Smooth muscle cell (in vitro differentiated cells): ENCODE measurements at regions not wholly inside any gene's neighbourhood (a gene's known extent, or its start where the extent isn't known, plus 50 kb on each side); places are given as distances from the start of the nearest gene placed in this dataset.

Experiments used
- DNase-seq: peaks from one replicate; lab custom pipeline; 2025; ENCODE audit not compliant: unreplicated experiment; lab: John Stamatoyannopoulos, UW
- H2AFZ ChIP-seq: fragments of 200-600 bp; sonication (generic); 2 replicates; pipeline ENCODE4 v1.6.0; 2016; ENCODE audit warnings: antibody characterized with exemption, low read depth, mild to moderate bottlenecking
- H3F3A ChIP-seq: fragments of 200-600 bp; sonication (generic); 2 replicates; pipeline ENCODE4 v1.6.0; 2017; ENCODE audit warnings: antibody characterized with exemption, low read depth
- H3K27ac ChIP-seq: fragments of 200-600 bp; sonication (generic); 2 replicates; pipeline ENCODE4 v1.5.1; 2016; ENCODE audit warnings: low read depth, mild to moderate bottlenecking
- H3K27me3 ChIP-seq: fragments of 200-600 bp; sonication (generic); 2 replicates; pipeline ENCODE4 v1.6.1; 2016; ENCODE audit warnings: low read depth, mild to moderate bottlenecking
- H3K36me3 ChIP-seq: fragments of 200-600 bp; sonication (generic); 2 replicates; pipeline ENCODE4 v1.5.1; 2016; ENCODE audit warnings: low read depth
- H3K4me1 ChIP-seq: fragments of 200-600 bp; sonication (generic); 2 replicates; pipeline ENCODE4 v1.5.1; 2016; ENCODE audit warnings: low read depth
- H3K4me2 ChIP-seq: fragments of 200-600 bp; sonication (generic); 2 replicates; pipeline ENCODE4 v1.6.0; 2016; ENCODE audit warnings: mild to moderate bottlenecking
- H3K4me3 ChIP-seq: fragments of 200-600 bp; sonication (generic); 2 replicates; pipeline ENCODE4 v1.5.1; 2016; ENCODE audit warnings: mild to moderate bottlenecking
- H3K79me2 ChIP-seq: fragments of 200-600 bp; sonication (generic); 2 replicates; pipeline ENCODE4 v1.6.0; 2016; ENCODE audit warnings: low read depth, mild to moderate bottlenecking
- H3K9ac ChIP-seq: fragments of 200-600 bp; sonication (generic); 2 replicates; pipeline ENCODE4 v1.6.0; 2016; ENCODE audit warnings: low read depth
- H3K9me3 ChIP-seq: fragments of 200-600 bp; sonication (generic); replicated peaks from 2 replicates; pipeline ENCODE4 v1.5.1; 2016; ENCODE audit warnings: low read depth
- H4K20me1 ChIP-seq: fragments of 200-600 bp; sonication (generic); 2 replicates; pipeline ENCODE4 v1.6.0; 2016; ENCODE audit warnings: low read depth
- WGBS: methylation state at CpG from one replicate; pipeline ENCODE4 v1.1.7; 2016; ENCODE audit warnings: low lambda C conversion rate; 5-methylcytosine and 5-hydroxymethylcytosine counted together
- TF ChIP-seq, protein P1 (sequence below): fragments of 200-600 bp; sonication (generic); IDR thresholded peaks from 2 replicates; pipeline ENCODE4 v1.5.1; 2017; ENCODE audit warnings: borderline replicate concordance, mild to moderate bottlenecking, antibody characterized with exemption; ENCODE audit not compliant: insufficient read depth, poor library complexity, severe bottlenecking

DNA sequence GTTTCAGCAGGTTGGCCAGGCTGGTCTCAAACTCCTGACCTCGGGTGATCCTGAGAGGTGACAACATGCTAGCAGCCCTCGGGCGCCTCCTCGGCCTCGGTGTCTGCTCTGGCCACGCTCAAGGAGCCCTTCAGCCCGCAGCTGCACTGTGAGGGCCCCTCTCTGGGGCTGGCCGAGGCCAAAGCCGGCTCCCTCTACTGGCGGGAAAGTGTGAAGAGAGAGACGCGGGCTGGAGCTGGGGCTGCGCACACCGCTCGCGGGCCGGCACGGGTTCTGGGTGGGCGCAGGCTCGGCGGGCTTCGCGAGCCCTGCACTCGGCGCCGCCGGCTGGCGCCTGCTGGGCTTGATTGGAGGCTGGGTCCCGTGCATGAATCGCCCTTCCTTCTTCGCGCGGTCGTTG, 80.8 kb upstream of the RBM24 start:
- H3F3A ChIP-seq: no peaks in the 10 kb centered on the region
- TF ChIP-seq, protein P1, sequence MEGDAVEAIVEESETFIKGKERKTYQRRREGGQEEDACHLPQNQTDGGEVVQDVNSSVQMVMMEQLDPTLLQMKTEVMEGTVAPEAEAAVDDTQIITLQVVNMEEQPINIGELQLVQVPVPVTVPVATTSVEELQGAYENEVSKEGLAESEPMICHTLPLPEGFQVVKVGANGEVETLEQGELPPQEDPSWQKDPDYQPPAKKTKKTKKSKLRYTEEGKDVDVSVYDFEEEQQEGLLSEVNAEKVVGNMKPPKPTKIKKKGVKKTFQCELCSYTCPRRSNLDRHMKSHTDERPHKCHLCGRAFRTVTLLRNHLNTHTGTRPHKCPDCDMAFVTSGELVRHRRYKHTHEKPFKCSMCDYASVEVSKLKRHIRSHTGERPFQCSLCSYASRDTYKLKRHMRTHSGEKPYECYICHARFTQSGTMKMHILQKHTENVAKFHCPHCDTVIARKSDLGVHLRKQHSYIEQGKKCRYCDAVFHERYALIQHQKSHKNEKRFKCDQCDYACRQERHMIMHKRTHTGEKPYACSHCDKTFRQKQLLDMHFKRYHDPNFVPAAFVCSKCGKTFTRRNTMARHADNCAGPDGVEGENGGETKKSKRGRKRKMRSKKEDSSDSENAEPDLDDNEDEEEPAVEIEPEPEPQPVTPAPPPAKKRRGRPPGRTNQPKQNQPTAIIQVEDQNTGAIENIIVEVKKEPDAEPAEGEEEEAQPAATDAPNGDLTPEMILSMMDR: peak; percentile 38
- no peaks in the 10 kb centered on the region for H3K4me1 ChIP-seq
- H4K20me1 ChIP-seq: no peaks in the 10 kb centered on the region
- H3K9me3 ChIP-seq: no peaks in the 10 kb centered on the region
- no peaks in the 10 kb centered on the region for H3K36me3 ChIP-seq
- H3K27ac ChIP-seq: no peak overlapping the region
- H3K9ac ChIP-seq: no peak overlapping the region
- H3K4me2 ChIP-seq: no peak overlapping the region
- H3K79me2 ChIP-seq: no peaks in the 10 kb centered on the region
- no peak for DNase-seq
- 19% methylated on average over 34 of the region's 34 CpGs for WGBS
- no peak overlapping the region for H3K4me3 ChIP-seq
- no peaks in the 10 kb centered on the region for H3K27me3 ChIP-seq
- H2AFZ ChIP-seq: no peak overlapping the region

- Histone ChIP-seq H3K27ac (no peak overlapping the region), H4K20me1 (no peaks in the 10 kb centered on the region), H3K79me2 (no peaks in the 10 kb centered on the region), H3K36me3 (no peaks in the 10 kb centered on the region), H3K9ac (no peak overlapping the region), H3K27me3 (no peaks in the 10 kb centered on the region), H2AFZ (no peak overlapping the region), H3K4me3 (no peak overlapping the region), H3K4me2 (no peak overlapping the region), H3F3A (no peaks in the 10 kb centered on the region), H3K9me3 (no peaks in the 10 kb centered on the region), H3K4me1 (no peaks in the 10 kb centered on the region)
- WGBS: 91% methylated on average over 7 of the region's 7 CpGs
- no peak for DNase-seq
- TF ChIP-seq, protein P1: no peak
Measured at GRCh38 chr6:17202526-17202925, 78.6 kb upstream of the RBM24 start.

DNA sequence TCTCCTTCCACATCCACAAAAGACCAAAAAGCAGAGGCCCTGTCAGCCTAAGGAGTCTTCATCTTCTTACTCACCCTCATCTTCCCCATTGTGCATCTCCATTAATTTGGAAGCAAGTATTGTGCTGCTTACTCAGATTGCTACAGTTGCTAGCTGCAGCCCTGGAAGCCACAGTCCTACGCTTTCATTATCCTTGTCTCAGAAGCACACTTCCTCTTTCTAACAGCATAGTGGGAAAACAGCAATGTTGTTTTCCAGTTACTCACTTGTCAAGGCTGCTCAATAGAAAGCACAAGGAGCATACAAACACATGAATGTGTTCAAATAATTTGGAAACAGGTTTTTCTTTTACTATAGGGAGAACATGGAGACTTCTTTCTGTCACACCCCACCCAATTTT, 76.6 kb upstream of the RBM24 start:
- no peaks in the 10 kb centered on the region for H3K9me3 ChIP-seq
- H3K9ac ChIP-seq: no peak overlapping the region
- H3K27me3 ChIP-seq: no peaks in the 10 kb centered on the region
- H3K36me3 ChIP-seq: no peaks in the 10 kb centered on the region
- whole genome bisulfite sequencing: 86% methylated on average over 1 of the region's 1 CpG
- no peak overlapping the region for H3K4me2 ChIP-seq
- H3K4me1 ChIP-seq: no peaks in the 10 kb centered on the region
- H3K79me2 ChIP-seq: no peaks in the 10 kb centered on the region
- H4K20me1 ChIP-seq: no peaks in the 10 kb centered on the region
- H3K27ac ChIP-seq: no peak overlapping the region
- TF ChIP-seq, protein P1: no peak
- H2AFZ ChIP-seq: no peak overlapping the region
- no peak for DNase-seq
- no peak overlapping the region for H3K4me3 ChIP-seq
- no peaks in the 10 kb centered on the region for H3F3A ChIP-seq

GRCh38 chr6:17206566-17207072, 74.5 kb upstream of the RBM24 start:
- Histone ChIP-seq H3F3A (no peaks in the 10 kb centered on the region), H3K9me3 (no peaks in the 10 kb centered on the region), H3K4me1 (no peaks in the 10 kb centered on the region), H3K27me3 (no peaks in the 10 kb centered on the region), H3K79me2 (no peaks in the 10 kb centered on the region), H3K27ac (no peak overlapping the region), H3K36me3 (no peaks in the 10 kb centered on the region), H3K4me3 (no peak overlapping the region), H2AFZ (no peak overlapping the region), H4K20me1 (no peaks in the 10 kb centered on the region), H3K4me2 (no peak overlapping the region), H3K9ac (no peak overlapping the region)
- TF ChIP-seq, protein P1: no peak
- DNase-seq: no peak
- WGBS: 98% methylated on average over 18 of the region's 22 CpGs
